HG02840 (cell line): ENCODE measurements at regions not wholly inside any gene's neighbourhood (a gene's known extent, or its start where the extent isn't known, plus 50 kb on each side); places are given as distances from the start of the nearest gene placed in this dataset.
"Not testable (repeated sequence)": the region's sequence is repeated elsewhere in the genome, so short reads cannot be mapped to it uniquely, and the experiment has no call there.

Source experiments
- ATAC-seq: cut with Tn5 transposase; IDR thresholded peaks from one replicate; pipeline ENCODE4 v1.9.1; 2021; ENCODE audit warnings: mild to moderate bottlenecking, moderate library complexity, moderate number of reproducible peaks; ENCODE audit not compliant: unreplicated experiment, low FRiP score

DNA sequence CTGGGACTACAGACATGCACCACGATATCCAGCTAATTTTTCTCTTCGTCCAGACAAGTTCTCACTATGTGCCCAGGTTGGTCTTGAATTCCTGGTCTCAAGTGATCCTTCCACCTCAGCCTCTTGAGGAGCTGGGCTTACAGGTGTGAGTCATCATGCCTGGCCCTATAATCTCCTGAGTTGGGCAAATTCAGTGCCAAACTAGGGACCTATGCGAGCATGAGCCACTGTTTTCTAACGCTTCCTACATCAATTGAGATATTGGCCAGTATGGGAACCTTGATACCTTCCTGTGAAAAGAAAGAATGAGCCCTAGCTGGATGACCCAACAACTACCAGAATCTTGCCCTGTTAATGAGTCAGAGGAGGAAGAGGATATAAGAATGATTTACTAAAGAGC, 585.2 kb downstream of the C12orf50 start:
- no peak for ATAC-seq

DNA sequence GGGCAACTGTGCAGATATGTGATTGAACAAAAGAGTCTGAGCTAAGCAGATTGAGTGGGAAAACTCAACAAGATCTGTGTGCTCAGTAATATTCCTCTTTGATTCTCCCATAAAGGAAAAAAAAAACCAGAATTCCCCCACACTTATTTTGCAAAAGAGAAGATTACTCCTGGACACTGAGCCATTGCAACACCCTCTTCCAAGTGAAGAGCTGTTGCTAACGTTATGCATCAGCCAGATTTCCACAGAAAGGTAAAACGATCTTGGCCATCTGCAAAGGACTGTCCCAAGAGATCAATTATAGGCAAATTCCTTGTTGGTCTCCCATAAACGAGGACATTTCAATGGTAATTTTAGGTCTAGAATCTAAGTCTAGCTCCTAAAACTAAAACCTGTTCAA, 587.7 kb downstream of the C12orf50 start:
- no peak for ATAC-seq

DNA sequence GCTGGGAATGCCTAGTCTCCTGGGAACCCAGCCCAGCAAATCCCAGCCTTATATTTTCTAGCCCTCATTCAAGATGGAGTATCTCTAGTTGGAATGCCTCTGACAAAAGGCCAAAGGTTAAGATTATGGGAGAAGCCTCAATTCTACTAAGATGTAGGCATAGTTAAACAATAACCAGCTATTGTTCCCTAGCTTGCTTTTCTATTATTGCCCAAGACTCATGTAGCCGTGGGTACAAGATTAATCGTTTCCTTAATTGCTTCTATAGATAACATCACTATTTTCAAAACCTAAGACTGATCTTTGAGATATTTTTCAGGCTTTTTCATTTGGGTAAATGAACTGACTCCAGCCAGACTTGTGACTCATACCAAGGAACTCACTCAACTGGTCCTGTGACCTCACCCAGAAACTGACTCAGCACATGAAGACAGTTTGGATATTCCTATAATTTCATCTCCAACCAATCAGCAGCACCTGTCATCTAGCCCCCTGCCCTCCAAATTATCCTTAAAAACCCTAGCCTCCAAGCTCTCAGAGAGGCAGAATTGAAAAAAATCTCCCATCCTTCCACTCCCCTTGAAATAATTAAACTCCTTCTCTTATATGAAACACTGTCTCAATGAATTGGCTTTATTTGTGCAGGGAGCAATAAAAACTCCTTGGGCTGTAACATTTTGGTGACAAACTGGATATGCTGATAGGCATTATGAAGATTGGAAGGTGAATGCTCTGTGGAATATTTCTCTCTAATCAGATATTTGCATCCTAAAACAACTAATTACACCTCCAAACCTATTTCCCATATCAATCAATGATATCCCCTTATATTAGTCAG, 589.0 kb downstream of the C12orf50 start:
- no peak for ATAC-seq

DNA sequence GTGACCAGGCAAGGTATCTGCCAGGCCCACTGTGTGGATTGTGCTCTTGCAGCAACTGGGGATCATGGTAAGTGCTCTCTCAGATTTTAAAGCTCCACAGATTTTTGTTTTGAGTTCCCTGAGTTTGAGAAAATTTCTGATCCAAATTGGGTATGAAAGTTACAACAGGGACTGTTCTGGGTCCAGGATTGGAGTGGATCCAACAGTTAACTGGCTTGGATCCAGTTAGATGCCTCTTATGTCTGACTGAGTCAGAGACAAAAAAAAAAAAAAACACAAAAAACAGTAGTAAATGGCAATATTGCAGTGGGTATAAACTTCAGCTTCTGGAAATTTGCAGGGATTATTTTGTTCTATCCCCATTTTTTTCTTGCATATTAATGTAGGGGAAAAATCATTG, 598.8 kb downstream of the C12orf50 start:
- no peak for ATAC-seq

DNA sequence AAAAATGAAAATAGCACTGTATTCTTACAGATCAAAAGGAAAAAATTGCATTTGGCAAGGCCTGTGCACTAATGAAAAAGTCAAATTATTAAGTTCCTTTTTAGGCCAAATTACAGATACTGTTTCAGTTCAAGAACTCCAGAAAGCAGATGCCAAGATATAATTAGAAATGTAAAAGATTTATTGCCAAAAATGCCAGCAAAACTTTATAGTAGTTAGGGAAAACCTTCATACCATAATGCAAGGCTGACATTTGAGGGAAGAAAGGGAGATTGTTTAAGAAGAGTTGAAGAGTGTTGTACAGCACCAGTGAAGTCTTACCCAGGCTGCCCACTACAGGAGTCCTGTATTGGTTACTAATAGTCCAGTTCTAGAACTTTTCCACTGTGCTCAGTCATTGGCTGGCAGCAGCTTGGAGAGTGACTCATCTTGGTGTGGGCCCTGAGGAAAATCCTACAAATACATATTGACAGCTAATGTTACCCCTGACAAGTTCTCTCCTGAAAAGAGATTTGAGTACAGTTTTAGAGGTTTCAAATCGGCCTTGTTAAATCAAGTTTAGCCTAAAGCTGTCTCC, 600.4 kb downstream of the C12orf50 start:
- ATAC-seq, result no peak

DNA sequence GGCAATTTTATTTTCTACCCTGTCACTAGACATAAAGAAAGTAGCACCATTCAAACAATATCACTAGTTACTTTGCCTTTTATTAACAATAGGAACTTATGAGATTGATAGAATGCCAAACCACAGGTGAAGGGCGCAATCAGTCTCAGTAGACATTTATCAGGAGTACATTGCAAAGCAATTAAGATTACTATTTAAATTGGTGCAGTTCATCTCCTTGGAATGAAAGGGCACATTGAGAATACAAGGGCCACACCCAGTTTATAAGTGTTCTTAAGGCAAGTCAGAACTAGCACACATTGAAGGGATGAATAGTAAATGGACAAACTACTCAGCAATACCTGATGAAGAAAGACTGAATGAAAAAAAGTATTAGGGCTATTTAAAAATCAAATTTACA, 601.4 kb downstream of the C12orf50 start:
- no peak for ATAC-seq

DNA sequence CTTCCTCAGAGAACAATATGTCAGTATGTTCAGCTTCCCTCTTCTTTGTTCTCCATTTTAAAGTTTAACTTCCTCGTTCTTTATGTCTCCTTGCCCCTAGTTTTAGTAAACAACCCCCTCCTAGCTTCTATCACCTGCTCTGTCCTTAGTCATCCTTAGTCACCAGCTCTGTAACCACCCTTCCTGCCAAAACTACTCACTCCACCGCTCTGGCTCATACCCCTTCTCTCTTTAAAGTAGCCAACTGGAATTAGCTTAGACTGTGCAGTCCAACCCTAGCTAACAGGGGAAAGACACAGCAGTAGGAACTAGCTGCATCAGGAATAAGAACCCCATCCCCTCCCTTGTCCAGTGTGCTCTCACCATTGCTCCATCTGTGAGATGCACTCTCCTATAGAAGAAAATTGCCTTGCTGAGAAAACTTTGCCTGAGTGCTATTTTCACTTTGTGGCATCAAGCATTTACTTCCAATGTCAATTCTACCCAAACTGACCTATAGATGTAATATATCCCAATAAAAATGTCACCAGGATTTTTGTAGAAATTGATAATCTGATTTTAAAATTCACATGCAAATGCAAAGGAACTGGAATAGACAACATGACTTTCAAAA, 603.2 kb downstream of the C12orf50 start:
- ATAC-seq, result no peak

DNA sequence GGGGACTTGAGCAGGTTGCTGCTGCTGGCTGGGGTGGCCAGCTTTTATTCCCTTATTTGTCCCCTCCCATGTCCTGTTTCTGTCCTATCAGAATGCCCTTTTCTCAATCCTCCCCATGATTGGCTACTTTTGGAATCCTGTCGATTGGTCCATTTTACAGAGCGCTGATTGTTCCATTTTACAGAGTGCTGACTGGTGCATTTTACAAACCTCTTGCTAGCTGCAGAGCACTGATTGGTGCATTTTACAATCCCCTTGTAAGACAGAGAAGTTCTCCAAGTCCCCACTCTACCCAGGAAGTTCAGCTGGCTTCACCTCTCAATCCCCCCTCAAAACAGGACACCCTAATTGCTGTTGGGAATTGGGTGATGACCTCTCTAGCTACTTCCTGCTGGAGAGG, 608.0 kb downstream of the C12orf50 start:
- not testable (repeated sequence) for ATAC-seq

DNA sequence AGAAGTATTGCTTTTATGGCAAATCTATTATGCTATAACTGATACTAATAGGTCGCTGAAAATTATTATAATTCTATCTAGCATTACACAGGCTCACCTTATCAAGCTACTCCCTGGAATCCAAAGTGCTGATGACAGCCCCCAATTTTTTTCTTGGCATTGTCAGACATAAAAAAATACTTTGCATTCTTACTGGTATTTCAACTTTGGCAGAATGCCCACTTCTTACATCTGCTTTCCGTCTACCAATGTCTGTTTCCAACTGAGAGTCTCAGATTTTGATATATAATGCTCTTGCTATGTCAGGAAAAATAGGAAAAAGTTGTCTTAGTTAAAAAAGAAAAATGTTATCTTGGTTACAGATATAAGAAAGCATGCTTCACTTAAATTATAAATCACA, 615.4 kb downstream of the C12orf50 start:
- no peak for ATAC-seq

DNA sequence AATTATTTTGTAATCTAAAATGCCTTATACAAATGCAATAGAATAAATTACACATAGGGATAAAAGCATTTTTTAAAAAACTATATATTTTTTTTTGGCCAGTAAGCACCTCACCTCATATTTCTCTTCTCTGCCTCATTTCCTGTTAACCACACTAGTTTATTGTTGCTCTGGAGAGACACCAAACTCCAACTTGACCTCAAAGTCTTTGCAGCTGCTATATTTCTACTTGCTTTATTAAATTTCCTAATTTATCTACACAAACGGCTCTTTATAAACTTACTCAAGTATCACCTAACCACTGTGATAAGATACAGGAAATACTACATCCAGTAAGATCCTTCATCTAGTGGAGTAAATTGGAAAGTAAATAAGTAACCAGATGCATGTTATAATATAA, 622.3 kb downstream of the C12orf50 start:
- no peak for ATAC-seq

DNA sequence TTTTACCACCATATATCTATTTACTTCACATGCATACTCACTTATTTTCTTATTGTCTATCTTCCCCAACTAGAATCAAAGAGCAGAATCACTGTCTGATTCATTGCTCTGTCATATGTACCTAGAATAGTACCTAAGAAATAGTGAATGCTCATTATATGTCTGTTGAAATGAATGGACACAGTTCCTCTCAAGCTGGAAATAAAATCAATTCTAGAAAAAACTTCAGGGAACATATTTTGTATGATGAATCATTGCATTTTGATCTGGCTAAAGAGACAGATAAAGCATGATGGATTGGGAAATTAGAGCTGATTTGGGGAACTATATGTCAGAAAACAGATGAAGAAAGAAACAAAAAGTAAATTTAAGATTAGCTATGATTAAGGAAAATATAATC, 623.3 kb downstream of the C12orf50 start:
- no peak for ATAC-seq

DNA sequence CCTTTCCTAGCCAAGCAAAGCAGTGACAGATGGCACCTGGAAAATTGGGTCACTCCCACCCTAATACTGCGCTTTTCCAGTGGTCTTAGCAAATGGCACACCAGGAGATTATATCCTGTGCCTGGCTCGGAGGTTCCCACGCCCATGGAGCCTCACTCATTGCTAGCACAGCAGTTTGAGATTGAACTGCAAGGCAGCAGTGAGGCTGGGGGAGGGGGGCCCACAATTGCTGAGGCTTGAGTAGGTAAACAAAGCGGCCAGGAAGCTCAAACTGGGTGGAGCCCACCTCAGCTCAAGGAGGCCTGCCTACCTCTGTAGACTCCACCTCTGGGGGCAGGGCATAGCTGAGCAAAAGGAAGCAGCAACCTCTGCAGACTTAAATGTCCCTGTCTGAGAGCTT, 635.0 kb downstream of the C12orf50 start:
- not testable (repeated sequence) for ATAC-seq

DNA sequence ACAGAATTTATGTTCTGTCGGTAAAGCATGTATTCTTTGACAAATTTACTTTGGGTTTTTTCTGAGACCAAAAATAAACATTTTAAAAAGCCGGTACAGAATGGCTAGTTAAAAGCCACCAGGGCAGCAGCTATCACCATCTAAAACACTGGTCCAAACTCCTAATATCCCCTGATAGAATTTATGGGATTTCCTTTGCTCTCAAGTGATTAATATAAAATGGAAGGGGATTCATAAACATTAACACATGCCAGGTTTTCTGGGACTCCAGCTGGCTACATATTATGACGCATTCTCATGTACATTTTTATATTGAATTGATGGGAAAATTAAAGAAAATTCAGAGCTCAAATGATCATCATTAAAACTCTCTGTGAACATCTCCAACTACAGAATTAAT, 640.8 kb downstream of the C12orf50 start:
- ATAC-seq, result no peak

DNA sequence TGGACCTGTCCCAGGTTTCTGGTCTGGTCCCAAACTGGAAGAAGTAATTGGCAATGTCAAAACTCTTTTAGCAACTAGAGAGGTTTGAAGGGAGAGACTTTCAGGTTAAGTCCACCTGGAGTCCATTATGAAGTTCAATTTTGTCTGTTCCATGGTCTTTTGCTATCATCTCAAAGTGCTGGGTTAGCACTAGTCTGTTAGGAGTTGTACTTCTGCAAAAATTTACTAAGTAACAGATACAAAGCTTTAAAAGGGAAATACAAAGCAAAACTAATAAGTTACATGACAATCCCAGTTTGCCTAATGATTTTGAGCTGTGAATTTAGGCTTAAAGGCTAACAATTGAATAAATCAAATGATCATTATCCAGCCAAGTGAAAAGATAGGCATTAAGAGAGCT, 643.9 kb downstream of the C12orf50 start:
- no peak for ATAC-seq

DNA sequence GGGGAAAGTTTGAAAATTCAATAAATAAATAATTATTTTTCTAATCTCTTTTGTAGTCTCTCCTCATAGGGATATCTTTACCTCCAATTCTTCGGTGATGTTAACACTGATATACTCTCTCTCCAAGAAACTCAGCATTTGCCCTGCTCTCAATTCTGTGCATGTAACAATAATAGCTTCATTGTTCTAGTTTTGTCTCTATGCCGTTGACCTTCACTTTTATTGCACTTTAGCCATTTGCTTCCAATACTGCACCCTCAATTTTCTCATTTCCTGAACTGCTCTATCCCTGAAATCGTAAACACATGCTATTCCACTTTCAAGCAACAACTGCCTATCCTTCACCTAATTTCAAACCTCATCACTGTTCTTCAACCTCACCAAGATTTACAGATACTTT, 645.0 kb downstream of the C12orf50 start:
- no peak for ATAC-seq

DNA sequence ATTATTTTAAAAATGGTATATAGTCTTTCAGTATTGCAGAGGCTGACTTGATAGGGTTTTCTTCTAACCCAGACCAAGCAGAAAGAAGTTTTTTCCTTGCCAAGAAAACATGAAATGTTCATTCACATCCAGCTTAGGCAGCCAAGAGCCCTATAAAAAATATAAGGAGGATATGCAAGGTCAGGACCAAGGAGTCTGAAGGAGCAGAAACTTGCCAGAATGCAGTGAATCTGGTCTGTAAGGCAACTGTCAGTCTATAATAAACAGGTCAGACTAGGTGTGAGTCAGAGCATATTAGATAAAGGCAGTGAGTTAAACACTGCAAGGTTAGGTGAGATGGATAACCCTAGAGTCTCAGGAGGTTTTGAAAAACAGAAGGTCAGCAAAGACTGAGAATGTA, 645.5 kb downstream of the C12orf50 start:
- ATAC-seq, result no peak

DNA sequence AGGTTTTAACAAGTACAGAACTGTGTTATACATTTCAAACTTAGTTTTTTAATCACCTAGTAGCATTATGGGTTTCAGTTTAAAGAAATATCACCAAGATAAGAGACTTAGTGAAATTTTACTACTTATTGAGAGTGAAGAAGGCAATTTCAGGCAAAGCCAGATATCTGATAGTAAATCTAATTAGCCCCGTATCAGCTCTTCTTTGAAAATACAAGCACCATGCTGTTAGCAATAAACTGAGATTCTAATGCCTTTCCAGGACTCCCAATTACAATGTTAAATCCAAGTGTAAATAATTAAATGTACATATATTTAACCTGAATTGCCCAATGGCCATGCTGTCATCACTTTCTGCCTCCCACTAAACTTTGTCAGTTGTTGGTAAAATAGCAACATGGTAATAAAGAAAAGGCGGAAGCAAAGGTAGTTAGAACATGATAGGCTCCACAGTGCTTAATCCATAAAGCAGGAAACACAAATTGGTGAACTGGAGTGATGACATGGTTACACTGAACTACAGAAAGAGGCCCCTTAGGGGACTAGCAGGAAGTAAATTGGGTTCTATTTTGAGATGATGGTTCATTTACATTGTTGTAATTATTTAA, 646.1 kb downstream of the C12orf50 start:
- ATAC-seq, result no peak

DNA sequence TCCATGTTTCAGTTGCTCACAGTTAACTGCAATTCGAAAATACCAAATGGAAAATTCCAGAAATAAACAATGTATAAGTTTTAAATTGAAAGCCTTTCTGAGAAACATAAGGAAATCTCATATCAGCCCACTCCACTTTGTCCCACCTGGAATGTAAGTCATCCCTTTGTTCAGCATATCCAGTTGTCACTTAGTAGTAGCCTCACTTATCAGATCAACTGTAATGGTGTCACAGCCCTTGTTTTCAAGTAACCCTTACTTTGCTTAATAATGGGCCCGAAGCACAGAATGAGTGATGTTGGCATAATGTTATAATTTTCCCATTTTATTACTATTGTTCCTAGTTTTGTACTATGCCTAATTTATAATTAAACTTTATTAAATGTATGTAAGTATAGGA, 646.8 kb downstream of the C12orf50 start:
- ATAC-seq, result no peak

DNA sequence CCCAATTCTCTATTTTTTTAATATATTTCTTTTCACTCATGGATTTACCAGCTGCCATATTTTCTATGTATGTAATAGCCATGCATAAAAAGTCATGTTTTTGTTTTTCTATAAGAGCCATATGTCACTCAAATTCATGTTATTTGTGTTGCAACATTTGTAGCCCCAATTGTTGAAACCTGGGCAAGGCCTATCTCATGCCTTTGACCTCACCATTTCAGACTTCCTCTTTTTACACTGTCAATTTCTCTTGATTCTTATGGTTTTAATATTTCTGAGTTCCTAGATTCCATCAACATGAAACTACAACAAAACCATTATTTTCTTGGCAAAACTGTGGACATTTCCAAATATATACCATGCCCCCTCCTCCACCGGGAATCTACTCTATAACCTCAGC, 647.5 kb downstream of the C12orf50 start:
- no peak for ATAC-seq

DNA sequence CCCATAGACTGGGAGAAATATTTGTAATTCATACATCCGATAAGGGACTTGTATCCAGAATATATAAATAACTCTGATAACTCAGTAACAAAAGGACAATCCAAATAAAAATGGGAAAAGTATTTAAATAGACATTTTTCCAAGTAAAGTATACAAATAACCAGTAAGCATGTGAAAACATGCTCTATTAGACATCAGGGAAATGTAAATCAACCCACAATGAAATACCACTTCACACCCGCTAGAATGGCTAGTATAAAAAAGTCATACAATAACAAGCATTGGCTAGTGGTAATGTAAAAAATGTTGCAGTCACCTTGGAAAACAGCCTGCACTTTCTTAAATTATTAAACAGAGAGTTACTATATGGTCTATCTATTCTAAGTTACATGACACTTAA, 650.7 kb downstream of the C12orf50 start:
- no peak for ATAC-seq

DNA sequence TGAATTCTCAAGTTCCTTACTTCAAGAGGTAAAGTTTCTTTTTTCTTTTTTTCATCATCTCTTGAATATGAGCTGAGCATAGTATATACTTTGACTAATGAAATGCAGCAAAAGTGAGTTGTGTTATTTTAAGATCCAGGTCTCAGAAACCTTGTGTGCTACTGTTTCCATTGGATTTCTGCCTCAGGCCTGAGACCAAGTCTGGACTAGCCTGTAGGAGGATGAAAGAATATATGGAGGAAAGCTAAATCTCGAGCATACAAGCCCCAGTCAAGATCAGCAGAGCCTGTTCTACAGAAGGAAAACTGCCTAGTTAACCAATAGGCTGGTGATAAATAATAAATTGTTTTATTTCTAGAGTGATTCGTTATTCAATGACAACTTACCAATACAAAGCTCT, 652.5 kb downstream of the C12orf50 start:
- no peak for ATAC-seq
